ENCODE measurements at regions not wholly inside any gene's neighbourhood (a gene's known extent, or its start where the extent isn't known, plus 50 kb on each side); places are given as distances from the start of the nearest gene placed in this dataset.

DNA sequence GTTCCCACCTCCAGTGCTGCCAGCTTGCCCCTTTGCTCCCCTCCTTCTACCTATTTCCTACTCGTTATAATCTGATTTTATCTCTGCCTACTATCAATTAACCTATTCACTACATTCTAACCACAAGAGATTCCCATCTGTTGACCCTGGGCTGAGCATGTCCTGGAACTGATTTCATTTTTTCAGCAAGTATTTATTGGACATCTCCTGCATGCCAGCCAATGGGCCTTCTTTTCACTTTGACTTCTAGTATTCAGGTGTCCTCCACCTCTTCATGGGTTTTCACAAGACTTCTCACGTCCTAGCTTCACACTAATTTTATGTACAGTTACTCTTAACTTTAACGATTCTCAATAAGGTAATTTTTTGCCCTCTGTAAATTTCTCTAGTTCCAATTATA is 282.7 kb upstream of the KLHL1 start:
- no peaks in the 10 kb centered on the region for H4K20me1 ChIP-seq (ENCODE audit: control insufficient read depth, extremely low read depth, insufficient read depth, low read length)
- H3K9ac ChIP-seq (ENCODE audit: control insufficient read depth, extremely low read depth, insufficient read depth, low read length): no peak overlapping the region
- no peak overlapping the region for H2AFZ ChIP-seq (ENCODE audit: control insufficient read depth, low read length)
- peaks cover 4% of the 10 kb centered on the region for H3K9me3 ChIP-seq (ENCODE audit: control insufficient read depth, low read depth, low read length)
- no peaks in the 10 kb centered on the region for H3K4me1 ChIP-seq (ENCODE audit: control insufficient read depth, extremely low read depth, insufficient read depth, low read length)
- no peaks in the 10 kb centered on the region for H3K27me3 ChIP-seq (ENCODE audit: control insufficient read depth, extremely low read depth, insufficient read depth, low read length)
- dilution Hi-C loops (cut with MboI; ENCODE audit: extremely low pct_ligation_motif_present, low sequenced_read_pairs): no loop called here
- H3K4me3 ChIP-seq (ENCODE audit: control insufficient read depth in 2 of 3, extremely low read depth in 1 of 3, insufficient read depth in 2 of 3, low read depth in 1 of 3, low read length in 3 of 3): no peak overlapping the region
- TF ChIP-seq, protein P1, sequence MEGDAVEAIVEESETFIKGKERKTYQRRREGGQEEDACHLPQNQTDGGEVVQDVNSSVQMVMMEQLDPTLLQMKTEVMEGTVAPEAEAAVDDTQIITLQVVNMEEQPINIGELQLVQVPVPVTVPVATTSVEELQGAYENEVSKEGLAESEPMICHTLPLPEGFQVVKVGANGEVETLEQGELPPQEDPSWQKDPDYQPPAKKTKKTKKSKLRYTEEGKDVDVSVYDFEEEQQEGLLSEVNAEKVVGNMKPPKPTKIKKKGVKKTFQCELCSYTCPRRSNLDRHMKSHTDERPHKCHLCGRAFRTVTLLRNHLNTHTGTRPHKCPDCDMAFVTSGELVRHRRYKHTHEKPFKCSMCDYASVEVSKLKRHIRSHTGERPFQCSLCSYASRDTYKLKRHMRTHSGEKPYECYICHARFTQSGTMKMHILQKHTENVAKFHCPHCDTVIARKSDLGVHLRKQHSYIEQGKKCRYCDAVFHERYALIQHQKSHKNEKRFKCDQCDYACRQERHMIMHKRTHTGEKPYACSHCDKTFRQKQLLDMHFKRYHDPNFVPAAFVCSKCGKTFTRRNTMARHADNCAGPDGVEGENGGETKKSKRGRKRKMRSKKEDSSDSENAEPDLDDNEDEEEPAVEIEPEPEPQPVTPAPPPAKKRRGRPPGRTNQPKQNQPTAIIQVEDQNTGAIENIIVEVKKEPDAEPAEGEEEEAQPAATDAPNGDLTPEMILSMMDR (optimal IDR thresholded peaks at IDR 0.05 in 1 of 3, IDR thresholded peaks at IDR 0.05 in 1 of 3, conservative IDR thresholded peaks at IDR 0.05 in 1 of 3; ENCODE audit: extremely low read depth in 1 of 3, insufficient read depth in 2 of 3, low read length in 3 of 3): no peak
- TF ChIP-seq EZH2 (IDR thresholded peaks at IDR 0.05; ENCODE audit: low read length): no peak
- no peaks in the 10 kb centered on the region for H3K36me3 ChIP-seq (ENCODE audit: control insufficient read depth in 2 of 2, extremely low read depth in 1 of 2, insufficient read depth in 2 of 2, low read length in 2 of 2)
- no peak for FAIRE-seq
- DNase-seq (ENCODE audit: low read depth, low spot score): no peak
- no peaks in the 10 kb centered on the region for H3K79me2 ChIP-seq (ENCODE audit: control insufficient read depth, insufficient read depth, low read length)
- no peak overlapping the region for H3K4me2 ChIP-seq (ENCODE audit: control insufficient read depth, extremely low read depth, insufficient read depth, low read depth, low read length)
- no peak overlapping the region for H3K27ac ChIP-seq (ENCODE audit: control insufficient read depth, insufficient read depth, low read length)
- no peaks in the 10 kb centered on the region for H3K9me1 ChIP-seq (ENCODE audit: control insufficient read depth, extremely low read depth, insufficient read depth, low read length)

GRCh38 chr13:70390064-70390463 is 281.8 kb upstream of the KLHL1 start:
- TF ChIP-seq, protein P1 (optimal IDR thresholded peaks at IDR 0.05 in 1 of 3, IDR thresholded peaks at IDR 0.05 in 1 of 3, conservative IDR thresholded peaks at IDR 0.05 in 1 of 3; ENCODE audit: extremely low read depth in 1 of 3, insufficient read depth in 2 of 3, low read length in 3 of 3): no peak
- TF ChIP-seq EZH2 (IDR thresholded peaks at IDR 0.05; ENCODE audit: low read length): no peak

More at GRCh38 chr13:70390064-70390463, 281.8 kb upstream of the KLHL1 start:
- no peaks in the 10 kb centered on the region for H4K20me1 ChIP-seq (ENCODE audit: control insufficient read depth, extremely low read depth, insufficient read depth, low read length)
- peaks cover 7% of the 10 kb centered on the region for H3K9me3 ChIP-seq (ENCODE audit: control insufficient read depth, low read depth, low read length)
- no peak for FAIRE-seq
- no peak overlapping the region for H3K27ac ChIP-seq (ENCODE audit: control insufficient read depth, insufficient read depth, low read length)
- H3K36me3 ChIP-seq (ENCODE audit: control insufficient read depth in 2 of 2, extremely low read depth in 1 of 2, insufficient read depth in 2 of 2, low read length in 2 of 2): no peaks in the 10 kb centered on the region
- no peaks in the 10 kb centered on the region for H3K79me2 ChIP-seq (ENCODE audit: control insufficient read depth, insufficient read depth, low read length)
- no peak overlapping the region for H3K9ac ChIP-seq (ENCODE audit: control insufficient read depth, extremely low read depth, insufficient read depth, low read length)
- no peaks in the 10 kb centered on the region for H3K4me1 ChIP-seq (ENCODE audit: control insufficient read depth, extremely low read depth, insufficient read depth, low read length)
- no peaks in the 10 kb centered on the region for H3K27me3 ChIP-seq (ENCODE audit: control insufficient read depth, extremely low read depth, insufficient read depth, low read length)
- H2AFZ ChIP-seq (ENCODE audit: control insufficient read depth, low read length): no peak overlapping the region
- dilution Hi-C loops (cut with MboI; ENCODE audit: extremely low pct_ligation_motif_present, low sequenced_read_pairs): no loop called here
- H3K4me3 ChIP-seq (ENCODE audit: control insufficient read depth in 2 of 3, extremely low read depth in 1 of 3, insufficient read depth in 2 of 3, low read depth in 1 of 3, low read length in 3 of 3): no peak overlapping the region
- H3K9me1 ChIP-seq (ENCODE audit: control insufficient read depth, extremely low read depth, insufficient read depth, low read length): no peaks in the 10 kb centered on the region
- no peak overlapping the region for H3K4me2 ChIP-seq (ENCODE audit: control insufficient read depth, extremely low read depth, insufficient read depth, low read depth, low read length)
- DNase-seq (ENCODE audit: low read depth, low spot score): no peak
